Central memory CD8-positive, alpha-beta T cell (primary cell): ENCODE measurements at regions not wholly inside any gene's neighbourhood (a gene's known extent, or its start where the extent isn't known, plus 50 kb on each side); places are given as distances from the start of the nearest gene placed in this dataset.

Experiments used
- ATAC-seq: fragments of 150-1000 bp; cut with Tn5 transposase; replicated peaks from 2 replicates; pipeline ENCODE4 v1.10.0; 2022; ENCODE audit warnings: mild to moderate bottlenecking, moderate FRiP score, moderate number of reproducible peaks; ENCODE audit not compliant: poor library complexity, severe bottlenecking; ENCODE audit errors: extremely low read depth
- DNase-seq, 2 donors: peaks; one replicate each; pipeline ENCODE4 v3.0.0; 2021; ENCODE audit warnings: low spot score in 2 of 2
- H3K27ac Mint-ChIP-seq: one replicate; pipeline ENCODE4 v1.8.0; 2022; ENCODE audit warnings: low read depth, mild to moderate bottlenecking, moderate library complexity, mixed read lengths
- H3K27me3 Mint-ChIP-seq: one replicate; pipeline ENCODE4 v1.8.0; 2022; ENCODE audit warnings: mixed read lengths
- H3K36me3 Mint-ChIP-seq: one replicate; pipeline ENCODE4 v1.8.0; 2022; ENCODE audit warnings: mild to moderate bottlenecking, moderate library complexity, mixed read lengths; ENCODE audit not compliant: insufficient read depth
- H3K4me1 Mint-ChIP-seq: one replicate; pipeline ENCODE4 v1.8.0; 2022; ENCODE audit warnings: mixed read lengths
- H3K4me3 Mint-ChIP-seq: one replicate; pipeline ENCODE4 v1.8.0; 2022; ENCODE audit warnings: mild to moderate bottlenecking, moderate library complexity, mixed read lengths
- H3K9me3 Mint-ChIP-seq: one replicate; pipeline ENCODE4 v1.8.0; 2022; ENCODE audit warnings: mixed read lengths

DNA sequence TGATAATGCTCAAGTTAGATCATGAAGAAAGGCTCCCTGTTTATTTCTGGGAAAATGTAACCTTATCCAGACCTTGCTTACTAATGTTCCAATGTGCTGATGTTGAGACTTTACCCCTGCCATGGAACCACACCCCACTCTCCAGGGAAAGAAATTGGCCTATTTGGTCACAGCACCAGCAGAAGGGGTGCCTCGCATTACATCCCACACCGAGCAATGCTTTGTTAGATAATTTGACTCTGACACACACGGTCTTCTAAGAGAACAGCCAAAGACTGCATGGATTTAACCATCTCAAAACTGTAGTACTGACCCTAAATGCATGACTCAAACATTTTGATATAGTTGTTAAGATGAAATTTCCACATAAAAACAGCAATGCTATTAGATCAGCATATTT is 152.1 kb upstream of the CCDC150 start:
- no peaks in the 10 kb centered on the region for H3K36me3 Mint-ChIP-seq
- H3K27ac Mint-ChIP-seq = no peak overlapping the region
- peaks cover 56% of the 10 kb centered on the region for H3K27me3 Mint-ChIP-seq
- ATAC-seq (no peak), DNase-seq (no peak)
- H3K4me1 Mint-ChIP-seq = no peaks in the 10 kb centered on the region
- H3K4me3 Mint-ChIP-seq = no peak overlapping the region
- no peaks in the 10 kb centered on the region for H3K9me3 Mint-ChIP-seq

DNA sequence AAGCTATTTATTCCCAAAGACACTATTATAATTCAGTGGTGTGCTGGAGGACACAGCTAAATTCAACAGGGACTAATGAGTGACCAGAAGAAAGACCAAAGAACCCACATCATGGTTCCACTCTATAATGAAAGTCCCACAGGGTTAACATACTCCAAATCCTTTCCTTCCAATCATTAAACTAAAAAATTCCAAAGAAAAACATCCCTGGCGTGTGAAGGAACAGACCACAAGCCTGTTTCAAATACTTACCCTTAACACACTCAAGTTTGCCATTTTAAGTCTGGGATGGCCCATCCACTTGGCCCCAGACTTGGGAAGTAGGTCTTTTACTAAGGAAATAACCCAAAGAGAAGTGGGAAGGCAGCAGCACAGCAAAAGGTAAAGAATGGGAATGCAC is 150.1 kb upstream of the CCDC150 start:
- Mint-ChIP-seq H3K4me1 (no peaks in the 10 kb centered on the region), H3K9me3 (peaks cover 8% of the 10 kb centered on the region), H3K27ac (no peak overlapping the region), H3K27me3 (peaks cover 71% of the 10 kb centered on the region), H3K36me3 (no peaks in the 10 kb centered on the region), H3K4me3 (no peak overlapping the region)
- ATAC-seq = no peak
- DNase-seq = no peak

DNA sequence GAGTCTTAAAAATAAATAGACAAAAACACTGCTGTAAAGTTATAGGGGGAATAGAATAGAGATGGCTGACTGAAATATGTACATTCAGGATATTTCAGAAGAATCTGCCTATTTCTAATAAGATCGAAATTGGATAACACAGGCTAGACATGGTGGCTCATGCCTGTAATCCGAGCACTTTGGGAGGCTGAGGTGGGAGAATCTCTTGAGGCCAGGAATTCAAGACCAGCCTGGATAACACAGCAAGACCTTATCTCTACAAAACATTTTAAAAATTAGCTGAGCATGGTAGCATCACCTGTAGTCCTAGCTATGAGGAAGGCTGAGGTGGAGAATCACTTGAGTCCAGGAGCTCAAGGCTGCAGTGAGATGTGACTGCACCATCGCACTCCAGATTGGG is 146.6 kb upstream of the CCDC150 start:
- Mint-ChIP-seq H3K9me3 (peaks cover 10% of the 10 kb centered on the region), H3K36me3 (no peaks in the 10 kb centered on the region), H3K27me3 (peaks cover 52% of the 10 kb centered on the region), H3K4me3 (no peak overlapping the region), H3K4me1 (no peaks in the 10 kb centered on the region), H3K27ac (no peak overlapping the region)
- DNase-seq (no peak), ATAC-seq (no peak)

DNA sequence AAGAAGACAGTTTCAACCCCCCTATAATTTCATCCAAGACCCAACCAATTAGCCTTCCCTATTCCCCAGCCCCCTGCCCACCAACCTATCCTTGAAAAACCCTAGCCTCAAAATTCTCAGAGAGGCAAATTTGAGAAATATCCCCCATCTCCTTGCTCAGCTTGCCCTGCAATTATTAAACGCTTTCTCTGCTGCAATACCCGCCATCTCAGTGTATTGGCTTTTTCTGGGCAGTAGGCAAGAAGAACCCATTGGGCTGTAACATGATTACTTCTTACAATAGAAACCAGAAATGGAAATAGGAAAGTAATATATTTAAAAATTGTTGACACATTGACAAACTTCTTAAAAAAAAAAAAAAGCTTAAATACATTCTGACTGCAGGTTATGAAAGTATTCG is 140.6 kb upstream of the CCDC150 start:
- no peak overlapping the region for H3K4me3 Mint-ChIP-seq

DNA sequence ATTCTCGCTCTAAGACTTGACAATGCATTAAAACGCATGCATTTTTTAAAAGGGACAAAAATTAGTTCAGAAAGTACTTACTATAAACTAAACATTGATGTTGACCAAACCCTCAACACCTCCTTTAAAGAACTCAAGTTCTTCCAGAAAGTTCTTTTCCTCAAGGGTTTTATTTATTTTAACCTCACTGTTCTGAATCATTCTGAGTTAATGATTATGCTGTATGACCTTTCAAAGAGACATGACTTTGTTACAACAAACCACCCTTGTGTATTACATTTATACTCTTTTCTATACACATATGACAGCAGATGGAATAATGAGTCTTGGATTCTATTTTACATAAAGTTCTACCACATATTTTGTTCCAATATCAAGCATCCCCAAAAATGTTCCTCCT is 139.8 kb upstream of the CCDC150 start:
- Mint-ChIP-seq H3K4me3 (no peak overlapping the region), H3K36me3 (no peaks in the 10 kb centered on the region), H3K4me1 (no peaks in the 10 kb centered on the region), H3K27me3 (peaks cover 20% of the 10 kb centered on the region), H3K27ac (no peak overlapping the region), H3K9me3 (peaks cover 8% of the 10 kb centered on the region)
- DNase-seq (no peak), ATAC-seq (no peak)

More for the DNA sequence above, 140.6 kb upstream of the CCDC150 start:
- ATAC-seq = no peak
- Mint-ChIP-seq H3K27ac (no peak overlapping the region), H3K9me3 (peaks cover 13% of the 10 kb centered on the region), H3K27me3 (peaks cover 20% of the 10 kb centered on the region), H3K36me3 (no peaks in the 10 kb centered on the region), H3K4me1 (no peaks in the 10 kb centered on the region)
- no peak for DNase-seq

DNA sequence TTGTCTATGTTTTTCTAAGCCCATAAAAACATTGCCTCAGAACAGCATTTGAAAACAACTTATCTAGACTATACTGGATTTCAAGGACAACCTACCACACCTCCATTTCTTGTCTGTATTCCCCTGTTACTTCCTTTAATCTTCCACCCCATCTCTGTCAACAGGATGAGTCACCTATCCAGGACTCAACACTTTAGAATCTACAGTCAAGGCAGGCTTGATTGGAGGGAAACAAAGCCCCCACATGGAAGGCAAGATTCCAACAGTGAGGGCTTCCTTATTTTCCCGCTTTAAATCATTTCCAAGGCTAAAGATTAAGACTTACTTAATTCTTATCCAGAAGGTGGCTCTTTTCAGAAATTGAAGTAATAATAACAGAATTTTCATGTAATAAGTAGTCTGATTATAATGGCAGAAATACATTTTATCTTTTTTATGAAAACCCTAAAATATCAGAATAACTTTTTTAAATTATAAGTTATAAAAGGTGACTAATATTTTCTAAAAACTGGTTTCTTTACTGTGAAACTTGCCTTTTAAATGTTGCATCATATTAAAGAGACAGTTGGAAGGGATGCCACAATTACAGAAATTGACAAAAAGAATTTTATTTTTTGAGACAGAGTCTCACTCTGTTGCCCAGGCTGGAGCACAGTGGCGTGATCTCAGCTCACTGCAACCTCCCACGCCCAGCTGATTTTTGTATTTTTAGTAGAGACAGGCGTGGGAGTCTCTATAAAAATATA is 138.7 kb upstream of the CCDC150 start:
- no peaks in the 10 kb centered on the region for H3K4me1 Mint-ChIP-seq
- H3K27ac Mint-ChIP-seq = no peak overlapping the region
- H3K27me3 Mint-ChIP-seq = peaks cover 30% of the 10 kb centered on the region
- no peak for ATAC-seq
- no peak for DNase-seq
- no peaks in the 10 kb centered on the region for H3K36me3 Mint-ChIP-seq
- peaks cover 8% of the 10 kb centered on the region for H3K9me3 Mint-ChIP-seq
- H3K4me3 Mint-ChIP-seq = no peak overlapping the region

DNA sequence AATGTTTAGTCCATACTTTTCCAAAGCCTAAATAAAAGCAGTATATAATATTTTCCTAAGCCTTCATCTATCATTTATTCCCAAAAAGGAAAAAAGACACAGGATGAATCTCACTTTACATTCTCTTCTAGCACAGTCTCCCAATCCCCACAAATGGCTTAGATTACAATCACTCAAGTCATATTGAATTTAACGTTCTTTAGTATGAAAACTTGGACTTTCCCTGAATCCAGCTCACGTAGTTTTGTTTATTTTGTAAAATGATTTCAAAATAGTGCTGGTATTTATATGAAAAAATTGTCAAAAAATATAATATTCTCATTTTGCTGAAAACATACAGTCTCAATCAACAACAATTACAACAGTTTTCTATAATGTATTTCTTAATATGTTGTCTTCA is 137.7 kb upstream of the CCDC150 start:
- no peak overlapping the region for H3K27ac Mint-ChIP-seq
- no peaks in the 10 kb centered on the region for H3K4me1 Mint-ChIP-seq
- DNase-seq (no peak), ATAC-seq (no peak)
- H3K9me3 Mint-ChIP-seq = peaks cover 8% of the 10 kb centered on the region
- H3K36me3 Mint-ChIP-seq = no peaks in the 10 kb centered on the region
- H3K4me3 Mint-ChIP-seq = no peak overlapping the region
- peaks cover 34% of the 10 kb centered on the region for H3K27me3 Mint-ChIP-seq

DNA sequence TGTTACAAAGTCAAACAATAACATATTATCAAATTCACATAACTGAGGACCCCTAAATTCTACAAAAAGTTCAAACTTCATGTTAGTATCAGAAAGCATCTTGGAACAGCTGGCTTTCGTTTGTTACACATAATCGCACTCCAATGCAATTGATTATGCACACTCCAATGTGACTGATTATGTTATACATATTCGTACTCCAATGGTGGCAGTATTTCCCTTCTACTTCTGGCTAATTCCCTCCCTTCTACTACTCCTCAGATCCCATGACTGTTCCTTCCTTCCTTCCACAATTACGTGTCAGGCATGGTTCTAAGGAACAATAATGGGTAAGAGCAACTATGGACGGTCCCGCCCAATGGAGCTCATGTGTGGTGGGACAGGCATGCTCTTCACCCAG is 137.1 kb upstream of the CCDC150 start:
- H3K27ac Mint-ChIP-seq = no peak overlapping the region
- no peaks in the 10 kb centered on the region for H3K36me3 Mint-ChIP-seq
- ATAC-seq (no peak), DNase-seq (no peak)
- H3K9me3 Mint-ChIP-seq = peaks cover 8% of the 10 kb centered on the region
- H3K27me3 Mint-ChIP-seq = peaks cover 35% of the 10 kb centered on the region
- H3K4me3 Mint-ChIP-seq = no peak overlapping the region
- H3K4me1 Mint-ChIP-seq = no peaks in the 10 kb centered on the region

DNA sequence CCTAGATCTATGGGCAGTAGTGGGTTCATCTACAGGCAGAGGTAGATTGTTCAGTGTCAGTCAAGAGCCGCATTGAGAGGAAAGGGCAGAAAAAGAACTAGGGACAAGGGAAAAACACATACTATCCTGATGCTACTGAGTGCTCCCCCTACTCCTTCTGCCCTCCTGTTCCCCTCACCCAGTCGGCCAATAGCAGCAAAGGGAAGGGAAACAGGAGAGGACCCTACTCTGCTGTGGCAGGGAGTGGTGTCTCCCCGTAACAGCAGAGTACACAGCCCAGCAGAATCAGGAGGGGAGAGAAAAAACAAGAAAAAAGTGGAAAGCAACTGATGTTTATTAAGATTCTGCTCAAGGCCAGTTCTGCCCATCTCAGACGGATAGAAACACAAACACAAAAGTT is 136.1 kb upstream of the CCDC150 start:
- no peaks in the 10 kb centered on the region for H3K4me1 Mint-ChIP-seq
- ATAC-seq (no peak), DNase-seq (no peak)
- no peak overlapping the region for H3K4me3 Mint-ChIP-seq
- no peaks in the 10 kb centered on the region for H3K36me3 Mint-ChIP-seq
- H3K9me3 Mint-ChIP-seq = peaks cover 6% of the 10 kb centered on the region
- H3K27ac Mint-ChIP-seq = no peak overlapping the region
- H3K27me3 Mint-ChIP-seq = peaks cover 44% of the 10 kb centered on the region

DNA sequence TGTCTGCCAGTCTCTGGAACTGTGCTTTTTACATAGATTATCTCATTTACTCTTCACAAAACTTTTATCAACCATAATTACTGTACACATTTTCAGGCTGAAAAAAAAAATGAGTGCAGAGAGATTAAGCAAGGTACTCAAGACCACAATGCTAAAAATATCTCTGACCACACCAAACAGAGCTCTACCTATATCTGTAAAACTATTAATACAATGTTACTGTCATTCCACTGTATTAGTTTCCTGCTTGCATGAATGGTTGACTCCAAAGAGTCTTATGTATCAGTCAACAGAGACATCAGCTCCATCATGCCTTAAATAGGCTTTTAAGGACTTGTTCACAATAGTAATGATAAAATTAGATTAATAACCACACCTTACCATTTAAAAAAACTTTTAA is 134.7 kb upstream of the CCDC150 start:
- H3K27me3 Mint-ChIP-seq = peaks cover 49% of the 10 kb centered on the region
- ATAC-seq (no peak), DNase-seq (no peak)
- no peak overlapping the region for H3K4me3 Mint-ChIP-seq
- H3K9me3 Mint-ChIP-seq = no peaks in the 10 kb centered on the region
- H3K36me3 Mint-ChIP-seq = no peaks in the 10 kb centered on the region
- H3K4me1 Mint-ChIP-seq = no peaks in the 10 kb centered on the region
- no peak overlapping the region for H3K27ac Mint-ChIP-seq

DNA sequence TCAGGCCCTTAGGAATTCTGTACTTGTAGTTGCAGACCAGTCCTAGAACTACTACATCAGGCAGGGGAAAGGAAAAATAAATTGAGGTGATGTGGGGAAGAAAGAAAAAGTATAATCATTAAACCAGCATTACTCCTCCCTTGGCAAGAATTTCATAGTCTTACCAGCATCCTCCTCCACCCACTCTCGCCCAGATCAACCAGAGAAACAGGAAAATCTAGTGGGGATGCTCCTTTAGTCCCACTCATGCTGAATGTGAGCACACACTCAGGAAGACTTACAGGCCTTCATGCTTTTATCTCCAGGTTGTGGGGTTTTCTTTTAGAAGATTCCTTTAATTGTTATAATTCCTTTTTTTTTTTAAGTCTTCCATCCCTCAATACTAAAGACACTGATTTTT is 129.3 kb upstream of the CCDC150 start:
- Mint-ChIP-seq H3K36me3 (peaks cover 1% of the 10 kb centered on the region), H3K9me3 (no peaks in the 10 kb centered on the region), H3K4me1 (no peaks in the 10 kb centered on the region), H3K27ac (no peak overlapping the region), H3K4me3 (no peak overlapping the region), H3K27me3 (peaks cover 47% of the 10 kb centered on the region)
- DNase-seq = no peak
- ATAC-seq = no peak

DNA sequence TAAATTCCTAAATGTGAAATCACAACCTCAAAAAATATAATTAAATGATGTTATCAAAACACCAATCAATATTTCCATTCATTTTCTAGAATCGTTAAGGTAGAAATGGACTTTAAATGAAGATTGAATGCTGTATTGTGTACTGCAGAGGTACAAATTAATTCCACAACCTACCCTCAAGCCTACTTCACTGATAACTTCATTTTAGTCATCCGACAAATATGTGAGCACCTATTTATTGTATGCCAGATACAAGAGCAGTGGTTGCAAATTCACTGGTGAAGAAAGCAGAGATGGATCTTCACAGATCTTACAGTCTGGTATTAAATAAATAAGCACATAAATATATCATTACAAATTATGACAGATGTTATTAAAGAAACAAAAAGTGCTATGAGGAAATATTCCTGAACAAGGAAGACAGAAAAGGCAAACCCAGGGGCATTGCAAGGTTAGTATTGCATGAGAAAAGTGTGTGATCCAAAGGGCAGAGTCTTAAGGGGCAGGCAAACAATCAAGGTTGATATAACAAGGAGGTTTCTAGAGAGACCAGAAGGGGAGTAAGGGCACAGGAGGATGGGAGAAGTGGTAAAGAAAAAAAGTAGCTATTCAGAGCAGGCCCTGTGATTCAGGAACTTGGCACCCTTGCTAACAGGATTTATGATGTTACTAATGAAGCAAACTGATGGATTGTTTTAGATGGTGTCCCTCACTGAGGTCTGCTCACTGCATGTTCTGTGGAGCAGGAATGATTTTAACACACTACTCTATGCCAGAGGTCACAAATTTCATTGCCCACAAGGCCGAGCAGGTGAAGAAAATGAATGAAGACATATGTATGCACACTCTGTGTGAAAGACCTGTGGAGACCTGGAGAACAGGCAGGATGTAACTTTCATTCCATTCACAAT is 128.0 kb upstream of the CCDC150 start:
- H3K9me3 Mint-ChIP-seq = no peaks in the 10 kb centered on the region
- DNase-seq (no peak), ATAC-seq (no peak)
- no peak overlapping the region for H3K4me3 Mint-ChIP-seq
- peaks cover 38% of the 10 kb centered on the region for H3K27me3 Mint-ChIP-seq
- H3K27ac Mint-ChIP-seq = no peak overlapping the region
- H3K4me1 Mint-ChIP-seq = no peaks in the 10 kb centered on the region
- H3K36me3 Mint-ChIP-seq = peaks cover 1% of the 10 kb centered on the region
